Thyroid gland (tissue), 4 donors: ENCODE measurements at regions not wholly inside any gene's neighbourhood (a gene's known extent, or its start where the extent isn't known, plus 50 kb on each side); places are given as distances from the start of the nearest gene placed in this dataset.

Experiments
- DNase-seq, 2 donors: peaks; one replicate each; pipeline ENCODE4 v3.0.0-alpha.2; 2019
- H3K27ac ChIP-seq, 3 donors: fragments of 200-600 bp; sonication (generic); 1 replicate in 2 of 3; 2 replicates in 1 of 3; pipeline ENCODE4 v1.5.1; 2016 to 2019; ENCODE audit warnings: mild to moderate bottlenecking in 1 of 3, moderate library complexity in 1 of 3
- H3K27me3 ChIP-seq: fragments of 200-600 bp; sonication (generic); one replicate; pipeline ENCODE4 v1.5.1; 2019
- H3K36me3 ChIP-seq, 2 donors: fragments of 200-600 bp; sonication (generic); one replicate each; pipeline ENCODE4 v1.5.1; 2016 to 2019
- H3K4me1 ChIP-seq, 2 donors: fragments of 200-600 bp; sonication (generic); one replicate each; pipeline ENCODE4 v1.5.1; 2017 to 2019
- H3K4me3 ChIP-seq, 3 donors: fragments of 200-600 bp; sonication (generic); replicated peaks in 1 of 3; 1 replicate in 2 of 3; 2 replicates in 1 of 3; pipeline ENCODE4 v1.5.1; 2016; ENCODE audit warnings: mild to moderate bottlenecking in 1 of 3
- H3K9me3 ChIP-seq: fragments of 200-600 bp; sonication (generic); one replicate; pipeline ENCODE4 v1.5.1; 2017
- CTCF ChIP-seq, 6 experiments: fragments of 200-600 bp in 3 of 6; fragments of 450-650 bp in 3 of 6; sonication (generic) in 3 of 6; IDR thresholded peaks; one replicate each; pipeline ENCODE4 v1.5.1; 2016 to 2019; ENCODE audit warnings: antibody characterized with exemption in 6 of 6, mild to moderate bottlenecking in 2 of 6, inconsistent platforms in 1 of 6, moderate library complexity in 1 of 6
- POLR2A ChIP-seq, 2 donors: fragments of 450-650 bp; IDR thresholded peaks; one replicate each; pipeline ENCODE4 v1.6.1; 2017; ENCODE audit warnings: antibody characterized with exemption in 2 of 2, mild to moderate bottlenecking in 2 of 2, moderate library complexity in 1 of 2
- WGBS, 2 donors: methylation state at CpG; one replicate each; pipeline ENCODE4 v1.1.5; 2017; 5-methylcytosine and 5-hydroxymethylcytosine counted together
- intact Hi-C: fragments of 100-400 bp; cut with DNase I; formaldehyde crosslinking; loops from one replicate; pipeline ENCODE4 v1.15.1; 2023

GRCh38 chr14:51180577-51180976 is 59.5 kb upstream of the TMX1 start:
- no peak overlapping the region for H3K4me3 ChIP-seq
- DNase-seq: no peak
- H3K9me3 ChIP-seq: no peaks in the 10 kb centered on the region
- WGBS, 2 donors: 81 to 83% methylated on average over 9 of the region's 9 CpGs
- H3K36me3 ChIP-seq: no peaks in the 10 kb centered on the region
- no peaks in the 10 kb centered on the region for H3K27me3 ChIP-seq
- TF ChIP-seq POLR2A (IDR thresholded peaks at IDR 0.05) (no peak), CTCF (IDR thresholded peaks at IDR 0.05) (no peak)
- peaks cover 0 to 16% of the 10 kb centered on the region in 2 donors for H3K4me1 ChIP-seq
- intact Hi-C loops: no loop called here
- H3K27ac ChIP-seq: no peak overlapping the region

- no peak overlapping the region for H3K27ac ChIP-seq
- intact Hi-C loops: no loop called here
- H3K4me3 ChIP-seq: no peak overlapping the region
- peaks cover 0 to 6% of the 10 kb centered on the region in 2 donors for H3K4me1 ChIP-seq
- TF ChIP-seq POLR2A (IDR thresholded peaks at IDR 0.05) (no peak), CTCF (IDR thresholded peaks at IDR 0.05) (no peak)
- no peaks in the 10 kb centered on the region for H3K9me3 ChIP-seq
- no peak for DNase-seq
- no peaks in the 10 kb centered on the region for H3K36me3 ChIP-seq
- 50 to 66% methylated on average over 3 of the region's 3 CpGs for WGBS, 2 donors
- H3K27me3 ChIP-seq: no peaks in the 10 kb centered on the region
These were observed 57.9 kb upstream of the TMX1 start for GRCh38 chr14:51182131-51182565.

- intact Hi-C loops: no loop called here
- no peak for DNase-seq
- TF ChIP-seq CTCF (IDR thresholded peaks at IDR 0.05) (no peak), POLR2A (IDR thresholded peaks at IDR 0.05) (no peak)
- H3K36me3 ChIP-seq: no peaks in the 10 kb centered on the region
- H3K9me3 ChIP-seq: no peaks in the 10 kb centered on the region
- no peak overlapping the region for H3K27ac ChIP-seq
- WGBS, 2 donors: 64 to 68% methylated on average over 3 of the region's 3 CpGs
- peaks cover 0 to 3% of the 10 kb centered on the region in 2 donors for H3K4me1 ChIP-seq
- H3K27me3 ChIP-seq: no peaks in the 10 kb centered on the region
- no peak overlapping the region for H3K4me3 ChIP-seq
These were observed 54.9 kb upstream of the TMX1 start for GRCh38 chr14:51185180-51185579.

- no peak overlapping the region for H3K4me3 ChIP-seq
- H3K4me1 ChIP-seq: peaks cover 0 to 3% of the 10 kb centered on the region in 2 donors
- no peaks in the 10 kb centered on the region for H3K27me3 ChIP-seq
- TF ChIP-seq CTCF (IDR thresholded peaks at IDR 0.05) (no peak), POLR2A (IDR thresholded peaks at IDR 0.05) (no peak)
- H3K36me3 ChIP-seq: no peaks in the 10 kb centered on the region
- no peak for DNase-seq
- no peak overlapping the region for H3K27ac ChIP-seq
- no peaks in the 10 kb centered on the region for H3K9me3 ChIP-seq
- 91 to 93% methylated on average over 1 of the region's 1 CpG for WGBS, 2 donors
- intact Hi-C loops: no loop called here
These were observed 54.3 kb upstream of the TMX1 start for GRCh38 chr14:51185754-51186153.

GRCh38 chr14:51188566-51189185 is 51.4 kb upstream of the TMX1 start:
- 78 to 86% methylated on average over 6 of the region's 6 CpGs for WGBS, 2 donors
- no peaks in the 10 kb centered on the region for H3K9me3 ChIP-seq
- no peaks in the 10 kb centered on the region for H3K36me3 ChIP-seq
- DNase-seq: no peak
- no peaks in the 10 kb centered on the region for H3K27me3 ChIP-seq
- intact Hi-C loops: no loop called here
- TF ChIP-seq CTCF (IDR thresholded peaks at IDR 0.05): no peak
- no peak for TF ChIP-seq POLR2A (IDR thresholded peaks at IDR 0.05)
- H3K27ac ChIP-seq: no peak overlapping the region
- no peak overlapping the region for H3K4me3 ChIP-seq
- H3K4me1 ChIP-seq: no peaks in the 10 kb centered on the region
